NK-92 treated with Interleukin-12 subunit alpha and Interleukin-12 subunit beta, amount 100 ng/mL, for 24 hours (cell line): ENCODE measurements at regions not wholly inside any gene's neighbourhood (a gene's known extent, or its start where the extent isn't known, plus 50 kb on each side); places are given as distances from the start of the nearest gene placed in this dataset.
"Not testable (repeated sequence)": the region's sequence is repeated elsewhere in the genome, so short reads cannot be mapped to it uniquely, and the experiment has no call there.

Source experiments
- DNase-seq: peaks from one replicate; lab custom pipeline; 2025; lab: John Stamatoyannopoulos, UW

DNA sequence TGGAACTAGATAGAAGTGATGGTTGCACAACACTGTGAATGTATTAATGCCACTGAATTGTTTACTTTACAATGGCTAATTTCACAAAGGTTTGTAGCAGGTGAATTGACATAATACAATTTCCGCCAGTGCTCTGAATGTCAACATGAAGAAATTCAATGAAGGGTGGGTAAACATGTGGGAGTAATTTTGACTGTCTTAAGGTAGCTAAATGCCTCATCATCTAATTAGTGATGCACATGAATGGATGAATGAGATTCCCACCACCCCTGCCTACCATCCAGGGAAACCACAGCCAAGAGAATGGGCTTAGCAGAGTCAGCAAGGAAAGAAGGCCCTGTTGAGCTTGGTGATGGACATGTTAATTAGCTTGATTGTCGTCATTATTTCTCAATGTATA, 275.3 kb downstream of the ALDH8A1 start:
- no peak for DNase-seq

DNA sequence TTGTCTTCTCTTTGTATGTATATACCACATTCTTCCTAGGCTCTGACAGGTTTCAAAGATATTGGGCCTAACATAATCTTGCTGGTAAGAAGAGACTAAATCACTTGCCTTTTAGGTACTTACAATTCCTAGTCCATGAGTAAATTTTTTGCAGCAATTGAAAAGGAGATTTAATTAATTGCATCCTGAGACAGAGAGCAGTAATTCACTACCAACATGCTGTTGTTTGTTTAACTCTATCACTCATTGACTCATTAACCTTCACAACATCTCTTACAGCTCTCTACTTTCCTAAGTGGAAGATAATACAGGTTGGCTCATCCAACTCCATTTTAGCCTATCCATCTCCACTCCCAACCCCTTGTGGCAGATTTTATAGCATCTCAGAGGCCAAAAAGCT, 280.4 kb downstream of the ALDH8A1 start:
- DNase-seq = no peak

- no peak for DNase-seq
These were observed 282.8 kb downstream of the ALDH8A1 start for GRCh38 chr6:134667111-134667510.

- DNase-seq = no peak
These were observed 283.8 kb downstream of the ALDH8A1 start for GRCh38 chr6:134666125-134666524.

GRCh38 chr6:134665029-134665723, 284.7 kb downstream of the ALDH8A1 start:
- DNase-seq = no peak

DNA sequence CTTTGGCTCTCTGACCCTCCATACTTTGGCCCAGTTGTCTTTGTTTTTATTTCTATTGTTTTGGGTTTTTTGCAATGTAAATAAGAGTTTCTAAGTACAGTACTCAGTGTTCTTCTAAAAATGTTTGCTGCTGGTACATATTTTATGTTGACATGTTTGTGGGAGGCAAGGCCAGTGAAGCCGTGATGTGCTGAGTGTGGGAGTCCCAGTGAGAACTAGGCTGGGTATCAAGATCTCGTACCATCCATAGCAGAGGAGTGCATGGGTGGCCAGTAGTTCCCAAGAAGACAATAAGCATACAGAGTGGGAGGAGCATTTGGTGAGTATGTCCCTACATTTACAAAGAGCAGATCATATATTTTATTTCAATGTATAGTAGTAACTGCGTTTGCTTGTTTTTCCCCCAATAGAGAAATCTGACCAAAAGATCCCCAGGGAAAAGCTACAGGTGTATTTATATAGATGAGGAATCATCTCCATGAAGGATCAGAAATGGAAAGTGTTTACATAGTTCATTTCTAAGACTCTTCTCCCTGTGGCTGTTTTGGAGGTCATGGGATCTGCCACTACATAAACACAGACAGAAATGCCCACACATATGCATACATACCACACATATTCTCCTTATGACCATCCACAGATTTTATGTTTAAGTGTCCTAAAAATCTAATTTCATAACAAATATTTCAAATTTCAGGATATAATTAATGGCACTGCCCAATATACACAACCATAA, 285.9 kb downstream of the ALDH8A1 start:
- no peak for DNase-seq

DNA sequence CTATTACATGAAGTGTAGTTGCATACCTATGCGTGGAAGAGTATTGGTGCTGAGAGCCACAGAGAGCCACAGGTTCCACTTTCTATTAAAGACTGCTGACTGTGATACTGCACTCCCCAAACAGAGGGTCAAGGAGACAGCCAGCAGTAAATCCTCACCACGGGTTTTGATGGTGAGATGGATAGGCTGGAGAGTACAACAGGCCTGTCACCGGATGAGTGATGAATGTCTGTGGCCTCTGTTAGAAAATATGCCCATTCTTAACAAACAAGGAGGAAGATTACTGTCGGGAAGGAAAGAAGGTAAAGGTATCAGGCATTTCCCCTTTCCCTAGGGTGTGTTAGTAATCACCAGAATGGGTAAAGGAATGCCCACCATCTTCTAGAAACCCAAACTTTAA, 286.5 kb downstream of the ALDH8A1 start:
- no peak for DNase-seq

DNA sequence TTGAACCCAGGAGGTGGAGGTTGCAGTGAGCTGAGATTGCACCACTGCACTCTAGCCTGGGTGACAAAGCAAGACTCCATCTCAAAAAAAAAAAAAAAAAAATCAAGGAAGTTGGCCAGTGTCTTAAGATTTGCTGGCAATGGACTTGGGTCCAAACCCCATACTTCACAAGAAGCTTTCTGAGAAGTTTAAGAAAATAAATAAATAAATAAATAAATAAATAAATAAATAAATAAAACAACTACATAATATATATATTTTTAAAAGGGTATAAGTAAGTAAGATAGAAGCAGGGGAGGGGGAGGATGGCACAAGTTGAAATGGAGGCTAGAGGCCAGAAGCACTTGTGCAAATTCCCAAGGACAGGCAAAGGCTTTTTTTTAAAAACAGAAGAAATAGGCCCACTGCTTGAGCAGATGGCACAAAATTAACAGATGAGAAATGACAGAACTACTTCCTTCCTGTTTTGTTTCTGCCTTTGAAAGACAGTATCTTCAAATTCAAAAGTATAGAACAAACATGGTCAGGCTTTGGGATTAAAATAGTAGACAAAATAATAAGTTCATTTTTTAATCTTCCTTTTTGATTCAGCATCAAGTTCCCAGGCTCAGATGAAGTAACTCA, 287.7 kb downstream of the ALDH8A1 start:
- no peak for DNase-seq

- not testable (repeated sequence) for DNase-seq
These were observed 290.0 kb downstream of the ALDH8A1 start for GRCh38 chr6:134659885-134660284.

DNA sequence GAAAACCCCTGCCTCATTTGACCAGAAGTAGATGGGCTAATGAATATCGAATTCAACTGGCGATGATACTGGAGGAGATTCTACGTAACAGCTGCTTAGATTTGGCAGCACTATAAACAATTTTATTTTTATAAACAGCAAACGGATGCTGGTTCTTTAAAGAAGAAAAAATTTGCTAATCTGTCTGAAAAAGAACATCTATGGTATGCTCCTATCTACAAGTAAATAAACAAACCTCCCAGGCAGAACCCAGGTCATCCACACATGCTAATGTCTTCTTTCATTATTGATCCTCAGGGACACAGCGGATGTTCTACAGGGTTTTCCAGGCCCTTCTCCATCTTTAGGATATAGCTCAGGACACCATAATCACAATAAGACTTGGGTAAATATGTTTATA, 291.3 kb downstream of the ALDH8A1 start:
- DNase-seq = no peak

- no peak for DNase-seq
These were observed 292.0 kb downstream of the ALDH8A1 start for GRCh38 chr6:134657751-134658527.

GRCh38 chr6:134657343-134657742, 292.6 kb downstream of the ALDH8A1 start:
- no peak for DNase-seq

GRCh38 chr6:134654751-134655150, 295.1 kb downstream of the ALDH8A1 start:
- no peak for DNase-seq

DNA sequence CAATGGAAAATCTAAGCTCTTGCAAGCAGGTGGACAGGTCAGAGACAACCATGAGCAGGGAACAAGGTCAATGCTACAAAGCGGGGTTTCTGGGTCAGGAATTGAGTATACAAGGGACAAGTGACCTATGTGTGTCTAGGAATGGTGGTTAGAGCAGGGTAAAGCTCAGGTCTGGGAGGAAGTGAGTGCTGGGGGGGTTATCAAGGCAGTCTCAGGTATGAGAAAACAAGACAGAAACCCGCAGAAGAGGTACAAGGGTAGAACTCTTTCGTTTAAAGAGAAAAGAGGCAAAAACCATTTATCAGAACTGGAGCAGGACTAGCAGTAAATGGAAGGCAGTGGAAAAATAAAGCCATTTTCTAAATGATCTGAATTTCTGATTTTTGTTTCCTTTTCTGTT, 298.4 kb downstream of the ALDH8A1 start:
- no peak for DNase-seq

GRCh38 chr6:134647861-134648260, 302.0 kb downstream of the ALDH8A1 start:
- no peak for DNase-seq

DNA sequence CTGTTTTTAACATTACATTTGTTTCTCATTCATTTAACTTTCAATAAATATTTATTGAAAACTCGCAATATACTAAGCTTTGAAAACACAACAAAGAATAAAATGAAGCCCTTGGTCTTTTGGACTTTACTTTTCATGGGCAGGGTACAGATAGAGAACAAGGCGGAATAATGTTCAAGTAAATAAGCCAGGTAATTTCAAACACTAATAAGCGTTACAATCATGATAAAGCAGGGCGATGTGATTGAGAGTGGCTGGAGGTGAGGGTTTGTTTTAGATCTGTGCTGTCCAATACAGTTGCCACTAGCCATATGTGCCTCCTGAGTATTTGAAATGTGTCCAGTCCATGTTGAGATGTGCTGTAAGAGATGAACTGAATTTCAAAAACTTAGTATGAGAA, 307.1 kb downstream of the ALDH8A1 start:
- DNase-seq = no peak

GRCh38 chr6:134642279-134642678, 307.6 kb downstream of the ALDH8A1 start:
- no peak for DNase-seq

GRCh38 chr6:134640975-134641429, 308.9 kb downstream of the ALDH8A1 start:
- DNase-seq = peak; percentile 30

DNA sequence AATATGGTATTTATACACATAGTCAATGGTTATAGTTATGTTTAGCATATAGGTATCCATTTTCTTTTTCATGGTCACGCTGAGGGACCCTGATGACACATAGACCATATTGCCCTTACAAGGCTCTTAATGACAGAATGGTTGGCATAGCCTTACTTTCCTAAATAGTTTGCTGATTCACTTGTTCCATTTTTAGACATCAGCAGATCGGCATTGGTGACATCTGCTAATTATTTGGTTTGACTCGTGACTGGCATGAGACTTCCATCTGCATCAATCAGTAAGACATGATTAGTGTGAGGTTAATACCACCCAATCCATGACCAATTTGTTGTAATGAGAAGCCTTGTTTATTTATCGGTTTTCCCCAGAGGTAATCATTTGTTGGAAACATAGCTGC, 309.7 kb downstream of the ALDH8A1 start:
- no peak for DNase-seq

DNA sequence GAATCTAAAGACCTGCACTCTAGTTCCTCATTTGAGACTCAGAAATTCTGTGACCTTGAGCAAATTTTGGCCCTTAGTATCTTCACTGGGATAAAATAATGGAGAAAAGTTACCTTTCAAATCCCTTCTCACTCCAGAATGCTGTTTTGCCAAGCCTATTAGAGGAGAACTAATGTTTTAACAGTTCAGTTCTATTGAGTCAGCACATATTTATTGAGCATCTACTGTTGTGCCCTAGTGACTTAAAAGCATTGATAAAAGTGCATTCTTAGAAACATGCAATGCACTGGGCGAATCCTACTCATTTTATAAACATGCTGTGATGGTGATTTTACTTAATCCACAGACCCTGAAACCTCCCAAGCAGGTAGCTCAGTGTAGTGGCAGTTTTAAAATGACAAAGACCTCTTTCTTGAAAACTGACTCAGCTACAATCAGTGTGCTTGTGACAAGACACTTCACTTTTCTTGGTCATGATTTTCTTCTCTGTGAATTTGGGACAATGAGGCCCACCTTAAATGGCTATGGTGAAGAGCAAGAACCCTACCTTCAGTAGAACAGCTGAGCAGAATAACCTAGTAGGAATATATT, 312.0 kb downstream of the ALDH8A1 start:
- DNase-seq = no peak

- DNase-seq = no peak
These were observed 312.6 kb downstream of the ALDH8A1 start for GRCh38 chr6:134637282-134637681.

GRCh38 chr6:134636186-134636799, 313.6 kb downstream of the ALDH8A1 start:
- no peak for DNase-seq
